NB4 (cell line): ENCODE measurements at regions not wholly inside any gene's neighbourhood (a gene's known extent, or its start where the extent isn't known, plus 50 kb on each side); places are given as distances from the start of the nearest gene placed in this dataset.

Experiments
- DNase-seq: peaks from one replicate; pipeline ENCODE4 v3.0.0; 2010; ENCODE audit warnings: low read depth
- H3K4me3 ChIP-seq: one replicate; pipeline ENCODE4 v1.5.1; 2011; ENCODE audit warnings: mild to moderate bottlenecking, low read depth, low read length, moderate library complexity
- CTCF ChIP-seq: IDR thresholded peaks from one replicate; pipeline ENCODE4 v1.5.1; 2012; ENCODE audit warnings: low read depth, low read length
- MAX ChIP-seq: IDR thresholded peaks from 2 replicates; pipeline ENCODE4 v1.6.1; 2011; ENCODE audit warnings: low read depth, low read length
- MYC ChIP-seq: IDR thresholded peaks from 2 replicates; pipeline ENCODE4 v1.6.1; 2011; ENCODE audit warnings: low read depth, low read length
- POLR2A ChIP-seq: IDR thresholded peaks from 2 replicates; pipeline ENCODE4 v1.6.1; 2011; ENCODE audit warnings: mild to moderate bottlenecking; ENCODE audit not compliant: insufficient read length; ENCODE audit errors: extremely low read depth

- H3K4me3 ChIP-seq: no peak overlapping the region
- TF ChIP-seq MYC (no peak), POLR2A (no peak), CTCF (no peak), MAX (no peak)
- no peak for DNase-seq
Measured at GRCh38 chr3:127036209-127037020, 53.5 kb downstream of the PLXNA1 start.

- DNase-seq: no peak
- no peak for TF ChIP-seq POLR2A
- TF ChIP-seq MYC: no peak
- H3K4me3 ChIP-seq: no peak overlapping the region
Measured at GRCh38 chr3:127037021-127037400, 54.1 kb downstream of the PLXNA1 start.

GRCh38 chr3:127037418-127037841 is 54.5 kb downstream of the PLXNA1 start:
- TF ChIP-seq POLR2A (no peak), MAX (no peak), MYC (no peak), CTCF (no peak)
- no peak for DNase-seq
- H3K4me3 ChIP-seq: no peak overlapping the region

- DNase-seq: no peak
- TF ChIP-seq CTCF: no peak
- no peak for TF ChIP-seq MYC
- no peak for TF ChIP-seq POLR2A
- no peak for TF ChIP-seq MAX
- no peak overlapping the region for H3K4me3 ChIP-seq
Measured at GRCh38 chr3:127037971-127038446, 55.1 kb downstream of the PLXNA1 start.

- TF ChIP-seq MYC (no peak), MAX (no peak), CTCF (no peak), POLR2A (no peak)
- no peak overlapping the region for H3K4me3 ChIP-seq
- no peak for DNase-seq
Measured at GRCh38 chr3:127038466-127038865, 55.6 kb downstream of the PLXNA1 start.

GRCh38 chr3:127038923-127039581 is 56.1 kb downstream of the PLXNA1 start:
- DNase-seq: no peak
- TF ChIP-seq CTCF: no peak
- no peak for TF ChIP-seq POLR2A
- TF ChIP-seq MYC: no peak
- no peak for TF ChIP-seq MAX
- no peak overlapping the region for H3K4me3 ChIP-seq
